SKM-1 (cell line): ENCODE measurements at regions not wholly inside any gene's neighbourhood (a gene's known extent, or its start where the extent isn't known, plus 50 kb on each side); places are given as distances from the start of the nearest gene placed in this dataset.

Experiments used
- DNase-seq: peaks from one replicate; lab custom pipeline; 2025; ENCODE audit not compliant: unreplicated experiment; lab: John Stamatoyannopoulos, UW

DNA sequence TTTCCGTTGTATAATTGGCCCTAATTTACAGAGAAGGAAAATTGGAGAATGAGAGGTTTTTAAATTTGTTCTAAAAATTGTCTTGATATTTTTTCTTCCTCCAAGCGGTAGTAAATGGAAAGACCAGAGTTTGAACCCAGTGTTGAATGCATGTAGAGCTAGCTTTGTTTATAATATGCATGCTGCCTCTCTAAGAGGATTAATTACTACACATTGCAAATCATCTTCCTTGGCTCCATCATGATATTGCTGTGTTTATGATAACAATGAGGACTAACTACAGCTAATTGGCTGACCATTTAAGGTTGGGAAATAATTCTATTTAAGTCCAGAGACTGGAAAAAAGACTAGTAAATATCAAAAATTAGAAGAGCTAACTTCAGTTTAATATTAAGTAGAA lies 338.5 kb downstream of the PLK2 start:
- no peak for DNase-seq

DNA sequence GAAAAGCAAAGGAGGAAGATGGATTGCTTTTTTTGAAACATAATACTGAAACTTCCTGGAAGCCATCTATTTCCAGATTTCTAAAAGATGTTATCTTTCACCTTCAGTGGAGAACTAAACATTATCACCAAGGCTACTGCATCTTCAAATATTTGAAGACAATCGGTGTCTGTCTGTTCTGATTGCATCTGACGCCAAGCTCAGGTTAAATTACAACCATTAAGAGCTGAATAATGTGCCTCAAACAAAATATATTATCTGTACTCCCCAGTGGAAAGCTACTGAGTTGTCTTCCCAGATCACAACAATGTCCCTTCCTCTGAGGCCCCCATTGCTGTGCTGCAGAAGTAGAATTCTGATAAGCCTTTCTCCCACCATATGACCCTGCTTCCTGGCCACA lies 342.3 kb downstream of the PLK2 start:
- DNase-seq = no peak

- DNase-seq = no peak
Observed at GRCh38 chr5:58116346-58116745, 343.5 kb downstream of the PLK2 start.

DNA sequence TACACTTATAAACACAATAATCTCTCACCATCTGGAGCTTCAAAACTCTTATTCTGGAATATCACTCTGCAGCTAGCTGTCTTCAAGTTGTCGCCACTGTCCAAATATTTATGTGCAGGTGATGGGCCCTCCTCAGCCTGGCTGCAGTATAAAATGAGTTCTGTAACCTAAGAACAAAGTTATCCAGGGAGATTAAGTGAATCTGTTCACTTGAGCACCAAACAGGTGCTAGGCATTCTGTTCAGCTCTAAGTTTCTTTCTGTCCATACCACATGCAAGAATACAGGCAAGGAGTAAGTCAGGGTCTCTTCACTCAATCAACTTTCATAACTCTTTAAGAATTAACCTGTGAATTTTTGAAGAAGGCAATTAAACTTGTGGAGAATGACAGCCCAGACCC lies 344.1 kb downstream of the PLK2 start:
- DNase-seq = no peak

- no peak for DNase-seq
Observed at GRCh38 chr5:58114324-58114723, 345.6 kb downstream of the PLK2 start.

GRCh38 chr5:58113172-58113571 lies 346.7 kb downstream of the PLK2 start:
- DNase-seq = no peak

DNA sequence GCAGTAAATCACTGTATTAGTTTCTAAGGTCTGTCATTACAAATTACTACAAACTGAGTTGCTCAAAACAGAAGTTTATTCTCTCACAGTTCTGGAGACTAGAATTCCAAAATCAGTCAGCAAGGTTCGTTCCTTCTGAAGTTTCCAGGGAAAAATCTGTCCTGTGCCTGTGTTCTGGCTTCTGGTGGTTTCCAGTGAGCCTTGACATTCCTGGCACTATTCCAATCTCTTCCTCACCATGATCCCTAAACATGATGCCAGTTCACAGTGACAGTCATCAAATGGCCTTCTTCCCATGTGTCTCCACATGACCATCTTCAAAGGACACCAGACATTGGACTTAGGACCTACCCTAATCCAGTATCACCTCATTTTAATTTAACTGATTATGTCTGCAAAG lies 351.4 kb downstream of the PLK2 start:
- no peak for DNase-seq

- DNase-seq = no peak
Observed at GRCh38 chr5:58107704-58108103, 352.2 kb downstream of the PLK2 start.

DNA sequence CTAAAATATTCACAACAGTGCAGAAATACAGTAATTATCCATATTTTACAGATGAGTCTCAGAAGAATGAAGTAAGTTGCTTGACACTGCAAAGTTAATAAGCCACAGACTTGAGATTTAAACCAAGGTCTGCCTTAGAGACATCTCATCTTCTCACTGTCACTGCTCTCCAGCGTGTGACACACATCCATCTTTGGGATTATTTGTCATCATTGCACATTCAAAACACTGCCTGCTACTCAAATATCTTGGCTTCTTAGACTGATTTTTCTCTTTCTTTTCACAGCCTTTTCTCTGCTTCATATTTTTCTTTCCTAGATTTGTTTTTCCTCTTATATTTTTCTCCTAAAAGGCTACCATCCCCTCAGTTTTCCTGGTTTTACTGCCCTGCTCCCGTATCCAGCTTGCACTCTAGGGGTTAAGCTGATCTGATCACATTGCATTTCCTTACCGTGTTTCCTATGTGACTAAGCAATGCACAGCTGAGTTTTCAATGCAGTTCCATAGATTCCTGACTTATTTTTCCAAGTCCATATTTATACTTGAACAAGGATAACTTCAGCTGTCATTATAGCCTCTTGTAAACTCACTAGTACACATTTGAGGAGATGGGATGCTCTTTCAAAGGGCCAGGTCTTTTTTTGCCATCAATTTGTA lies 353.0 kb downstream of the PLK2 start:
- no peak for DNase-seq

DNA sequence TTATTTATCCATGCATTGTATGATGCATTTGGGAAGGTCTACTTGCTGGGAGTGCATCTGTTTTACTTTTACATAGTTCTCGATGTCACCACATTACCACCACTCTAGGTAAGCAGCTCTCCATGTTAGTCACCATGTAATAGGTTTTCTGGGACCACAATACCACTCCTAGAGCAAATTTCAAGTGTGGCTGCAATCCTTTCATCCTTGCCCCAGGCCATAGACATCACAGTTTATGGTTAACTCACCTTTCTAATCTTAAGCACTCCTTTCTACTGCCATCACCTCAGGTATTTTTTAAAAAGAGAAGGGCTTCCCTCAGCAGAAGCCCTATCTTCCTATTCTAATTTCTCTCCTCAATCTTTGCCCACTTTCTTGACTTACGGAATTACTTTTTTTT lies 354.1 kb downstream of the PLK2 start:
- no peak for DNase-seq

DNA sequence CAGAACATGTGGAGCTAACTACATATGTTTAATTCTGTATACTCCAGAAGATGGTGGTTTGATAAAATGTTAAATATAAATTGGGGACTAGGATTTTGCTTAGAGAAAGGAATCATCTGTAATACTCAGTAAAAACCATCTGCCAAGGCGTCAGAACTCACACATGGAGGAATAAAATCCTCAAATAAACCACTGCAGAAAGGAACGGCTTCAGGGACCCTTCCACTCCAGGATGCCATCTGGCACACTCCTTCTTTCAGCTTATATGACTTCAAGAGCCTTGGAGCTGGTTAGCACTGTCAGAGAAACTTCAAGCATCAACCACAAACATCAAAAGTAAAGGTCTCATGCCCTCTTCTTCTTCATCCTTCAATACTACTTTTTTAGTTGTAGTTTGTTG lies 360.6 kb downstream of the PLK2 start:
- DNase-seq = no peak

GRCh38 chr5:58094031-58094430 lies 365.9 kb downstream of the PLK2 start:
- DNase-seq = no peak

DNA sequence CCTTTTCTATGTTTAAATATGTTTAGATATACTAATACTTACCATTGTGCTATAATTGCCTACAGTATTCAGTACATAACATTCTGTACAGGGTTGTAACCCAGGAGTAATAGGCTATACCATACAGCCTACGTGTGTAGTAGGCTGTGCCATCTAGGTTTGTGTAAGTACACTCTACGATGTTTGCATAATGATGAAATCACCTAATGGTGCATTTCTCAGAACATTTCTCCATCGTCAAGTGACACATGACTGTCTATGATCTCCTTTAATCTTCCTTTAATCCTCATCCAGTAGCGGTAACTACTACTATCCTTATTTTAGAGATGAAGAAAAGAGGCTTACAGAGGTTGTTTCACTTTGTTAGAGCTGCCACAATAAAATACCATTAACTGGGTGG lies 369.2 kb downstream of the PLK2 start:
- no peak for DNase-seq

- no peak for DNase-seq
Observed at GRCh38 chr5:58088941-58089340, 370.9 kb downstream of the PLK2 start.

DNA sequence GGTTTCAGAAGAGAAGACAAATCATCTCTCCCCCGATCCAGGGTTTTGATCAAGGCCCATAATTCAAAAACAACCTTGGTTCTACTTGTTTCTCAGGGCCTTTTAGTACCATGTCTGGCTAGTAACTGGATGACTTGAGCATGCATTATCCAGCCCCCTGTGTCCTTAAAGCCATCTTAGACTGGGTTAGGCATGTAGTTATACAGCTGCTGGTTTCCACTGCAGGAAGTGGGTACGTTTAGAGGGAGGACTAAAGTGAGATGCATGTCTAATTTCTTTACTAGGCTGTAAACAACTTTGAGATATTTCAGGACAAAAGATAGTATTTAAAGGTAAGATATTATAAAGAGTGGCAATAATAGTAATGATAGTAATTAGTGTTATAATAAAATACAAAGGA lies 372.0 kb downstream of the PLK2 start:
- no peak for DNase-seq

GRCh38 chr5:58087123-58087522 lies 372.8 kb downstream of the PLK2 start:
- DNase-seq = no peak

- no peak for DNase-seq
Observed at GRCh38 chr5:58085800-58086199, 374.1 kb downstream of the PLK2 start.

- DNase-seq = no peak
Observed at GRCh38 chr5:58081435-58081834, 378.5 kb downstream of the PLK2 start.

DNA sequence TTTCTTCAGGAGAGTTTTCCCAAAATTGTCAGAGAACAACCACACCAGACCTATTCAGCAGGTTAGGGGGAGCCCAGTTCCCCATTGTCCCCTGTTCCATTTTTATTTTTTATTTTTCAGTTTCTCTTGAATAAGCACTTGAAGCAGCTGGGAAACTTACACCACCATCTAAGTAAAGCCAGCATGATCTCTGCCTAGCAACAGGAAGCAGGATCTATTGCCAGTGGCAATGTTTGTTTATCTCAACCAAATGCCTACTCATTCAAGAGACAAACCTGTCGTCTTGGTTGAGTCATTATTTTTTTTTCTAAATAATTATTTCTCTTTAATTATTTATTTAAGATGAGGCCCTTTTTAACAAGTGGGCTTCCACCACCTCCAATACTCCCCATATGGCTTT lies 379.3 kb downstream of the PLK2 start:
- DNase-seq = no peak

GRCh38 chr5:58077966-58078365 lies 381.9 kb downstream of the PLK2 start:
- no peak for DNase-seq

- DNase-seq = no peak
Observed at GRCh38 chr5:58077416-58077815, 382.5 kb downstream of the PLK2 start.

DNA sequence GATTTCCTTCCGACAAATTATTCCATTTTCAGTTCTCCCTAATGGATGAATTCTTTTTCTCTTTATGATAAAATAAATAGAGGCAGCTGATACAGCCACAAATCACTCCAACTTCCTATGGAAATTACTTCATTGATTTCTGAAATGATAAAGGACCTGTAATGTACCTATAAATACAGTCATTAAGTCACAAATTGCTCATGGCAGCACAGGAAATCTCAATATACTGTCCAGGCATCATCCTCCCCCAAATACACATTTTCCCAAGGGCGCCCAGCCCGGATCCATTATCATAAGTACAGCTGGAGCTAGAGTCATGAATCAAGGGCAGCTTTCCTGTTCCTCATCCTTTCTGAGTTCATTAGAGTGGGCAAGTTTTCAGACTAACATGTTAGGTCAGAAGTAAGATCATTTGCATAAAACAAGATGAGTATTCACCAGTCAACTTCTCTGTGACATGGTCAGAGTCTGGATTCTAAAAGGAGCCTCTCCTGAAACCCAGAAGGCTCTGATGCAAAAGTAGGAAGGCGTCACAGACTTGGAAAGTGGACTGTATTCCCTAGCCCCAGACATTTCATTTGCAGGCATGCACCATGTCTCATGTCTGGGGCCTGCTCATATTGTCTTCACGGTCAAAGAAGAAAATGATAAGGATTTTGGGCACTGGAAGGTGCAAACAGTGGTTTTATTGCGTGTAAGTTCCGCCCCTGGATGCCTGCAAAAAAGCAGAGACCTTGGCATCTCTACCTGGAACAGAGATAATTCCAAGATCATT lies 383.2 kb downstream of the PLK2 start:
- no peak for DNase-seq

DNA sequence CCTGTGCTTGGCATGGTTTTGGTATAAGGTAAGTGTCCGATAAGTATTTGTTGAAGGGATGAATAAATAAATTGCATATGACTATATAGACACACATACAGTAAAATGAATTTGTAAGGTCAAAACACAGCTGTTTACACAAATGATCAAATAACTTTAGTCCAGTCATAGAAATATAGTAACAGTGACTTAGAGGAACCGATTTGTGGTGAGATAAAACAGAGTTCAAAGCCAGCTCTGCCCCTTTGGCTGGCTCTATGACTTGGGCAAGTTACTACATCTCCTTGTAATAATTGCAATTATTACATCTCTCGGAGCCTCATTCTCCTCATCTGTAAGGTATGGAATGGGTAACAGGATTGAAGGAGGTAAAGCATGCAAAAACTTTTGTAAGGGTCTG lies 384.0 kb downstream of the PLK2 start:
- DNase-seq = no peak
